ENCODE measurements at regions not wholly inside any gene's neighbourhood (a gene's known extent, or its start where the extent isn't known, plus 50 kb on each side); places are given as distances from the start of the nearest gene placed in this dataset.

- Histone ChIP-seq H3K9ac (ENCODE audit: low read depth, low read length) (no peak overlapping the region), H4K91ac (ENCODE audit: insufficient read depth, low read depth, low read length) (no peak overlapping the region), H3K36me3 (ENCODE audit: control insufficient read depth, insufficient read depth, low read length) (no peaks in the 10 kb centered on the region), H3K79me1 (ENCODE audit: low read depth in 1 of 2, low read length in 2 of 2) (no peaks in the 10 kb centered on the region), H4K20me1 (ENCODE audit: insufficient read depth, low read length) (no peaks in the 10 kb centered on the region), H3K27ac (ENCODE audit: insufficient read depth, low read length) (no peak overlapping the region), H3K4me3 (ENCODE audit: insufficient read depth, low read depth, low read length) (no peak overlapping the region), H3K14ac (replicated peaks; ENCODE audit: low read depth, low read length) (no peak overlapping the region), H4K8ac (ENCODE audit: low read depth in 2 of 2, low read length in 2 of 2) (no peak overlapping the region), H2BK120ac (ENCODE audit: low read depth, low read length) (no peak overlapping the region), H2AFZ (replicated peaks; ENCODE audit: low read length, poor library complexity) (no peak overlapping the region), H3K18ac (ENCODE audit: low read depth, low read length) (no peak overlapping the region), H3K4me1 (ENCODE audit: control insufficient read depth, insufficient read depth, low read length) (no peaks in the 10 kb centered on the region), H3K27me3 (ENCODE audit: control insufficient read depth, insufficient read depth, low read length) (peaks cover 69% of the 10 kb centered on the region), H2AK5ac (ENCODE audit: low read depth, low read length) (no peak overlapping the region), H3K4me2 (ENCODE audit: low read depth, low read length) (no peak overlapping the region), H2BK5ac (ENCODE audit: low read depth, low read length, poor library complexity, severe bottlenecking) (no peak overlapping the region), H2BK15ac (ENCODE audit: low read depth, low read length) (no peak overlapping the region), H3K9me3 (ENCODE audit: control insufficient read depth, insufficient read depth, low read length) (no peaks in the 10 kb centered on the region; the same call in 1 of the 2 replicates), H4K5ac (ENCODE audit: low read depth, low read length) (no peak overlapping the region), H3K23ac (ENCODE audit: low read depth, low read length) (no peak overlapping the region), H3K56ac (ENCODE audit: extremely low read depth, insufficient read depth, low read length) (no peak overlapping the region), H2BK20ac (ENCODE audit: low read depth, low read length) (no peak overlapping the region), H2AK9ac (replicated peaks; ENCODE audit: low read depth, low read length, poor library complexity) (no peak overlapping the region), H3K9me1 (ENCODE audit: insufficient read depth, low read length) (no peaks in the 10 kb centered on the region), H3K4ac (ENCODE audit: low read depth, low read length) (no peak overlapping the region)
- POLR2A ChIA-PET (ENCODE audit: unreplicated experiment) = interaction anchor here (0.6 kb wide), 1 partner anchor 406 kb away, joined by 3 read pairs; no protein-coding TSS in a partner anchor
- in situ Hi-C loops (cut with MboI; ENCODE audit: low sequenced_read_pairs) = no loop called here
- no peak for ATAC-seq (ENCODE audit: low read depth)
- dilution Hi-C loops (cut with HindIII; ENCODE audit: low sequenced_read_pairs, unreplicated experiment) = no loop called here
- TF ChIP-seq POLR2A (IDR thresholded peaks at IDR 0.05; ENCODE audit: low read depth, low read length) = no peak
- no peak for TF ChIP-seq ELK1 (IDR thresholded peaks at IDR 0.05; ENCODE audit: borderline replicate concordance, low read depth, low read length)
- TF ChIP-seq SMC3 (IDR thresholded peaks at IDR 0.05; ENCODE audit: low read depth, low read length) = no peak
- TF ChIP-seq BHLHE40 (IDR thresholded peaks at IDR 0.05; ENCODE audit: low read depth, low read length) = no peak
- no peak for TF ChIP-seq RCOR1 (IDR thresholded peaks at IDR 0.05; ENCODE audit: insufficient replicate concordance, low read length)
- TF ChIP-seq CHD1 (IDR thresholded peaks at IDR 0.05; ENCODE audit: low read depth, low read length) = no peak
- no peak for TF ChIP-seq MAFK (IDR thresholded peaks at IDR 0.05; ENCODE audit: low read depth, low read length)
- TF ChIP-seq MAZ (IDR thresholded peaks at IDR 0.05; ENCODE audit: borderline replicate concordance, low read depth, low read length) = no peak
- no peak for TF ChIP-seq CTCF (conservative IDR thresholded peaks at IDR 0.05; ENCODE audit: low read depth, low read length)
- no peak for TF ChIP-seq USF2 (IDR thresholded peaks at IDR 0.05; ENCODE audit: low read depth, low read length)
- TF ChIP-seq NFE2L2 (IDR thresholded peaks at IDR 0.05; ENCODE audit: low read depth, low read length) = no peak
- no peak for TF ChIP-seq RAD21 (IDR thresholded peaks at IDR 0.05; ENCODE audit: low read length)
- intact Hi-C loops (cut with micrococcal nuclease) = no loop called here
- no TSS peak for BruUV-seq (replicated peaks)
- CTCF ChIA-PET = no interaction called here
- WGBS, 2 experiments (ENCODE audit: extremely low coverage in 2 of 2, insufficient read length in 1 of 2) = no CpG with 5 or more reads among the region's 1 CpG
- DNase-seq = no peak
Observed at GRCh38 chr11:11772865-11773515, 68.8 kb upstream of the USP47 start.

Measured in IMR-90 (cell line).